ENCODE measurements at regions not wholly inside any gene's neighbourhood (a gene's known extent, or its start where the extent isn't known, plus 50 kb on each side); places are given as distances from the start of the nearest gene placed in this dataset.

- TF ChIP-seq CTCF (conservative IDR thresholded peaks at IDR 0.05), result no peak
- TF ChIP-seq ZFX (IDR thresholded peaks at IDR 0.05), result no peak
Measured at GRCh38 chr13:81582381-81582780, 1241.5 kb upstream of the SPRY2 start.
